ENCODE measurements at regions not wholly inside any gene's neighbourhood (a gene's known extent, or its start where the extent isn't known, plus 50 kb on each side); places are given as distances from the start of the nearest gene placed in this dataset.

DNA sequence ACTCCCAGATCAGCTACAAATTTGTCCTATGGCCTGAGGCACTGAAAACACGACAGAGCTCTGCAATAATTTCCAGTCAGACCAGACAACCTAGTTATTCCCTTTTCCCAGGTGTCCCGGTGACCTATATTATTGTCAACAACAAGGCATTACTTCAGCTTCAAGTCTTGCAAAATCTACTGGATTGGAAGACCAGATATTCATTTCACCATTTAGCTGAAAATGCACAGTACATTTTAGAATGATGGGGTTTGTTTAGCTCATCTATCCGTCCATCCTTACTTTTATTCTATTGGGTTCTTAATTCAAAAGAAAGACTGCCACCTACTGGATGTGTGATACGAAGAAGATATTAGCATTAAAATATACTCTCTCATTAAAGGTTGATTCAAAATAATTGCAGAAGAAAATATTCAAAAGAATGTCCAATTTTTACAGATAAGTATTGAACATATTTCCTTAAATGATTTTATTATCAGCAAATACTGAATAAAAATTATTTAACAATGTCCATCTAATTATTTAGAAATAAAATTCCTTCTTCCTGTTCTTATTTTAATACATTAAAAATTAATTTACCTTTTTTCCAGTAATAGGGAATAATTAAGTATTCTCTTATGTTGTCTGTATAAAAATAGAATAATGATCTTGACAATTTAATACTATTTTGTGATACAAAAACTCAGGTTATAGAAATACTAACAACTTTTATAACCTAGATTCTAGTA is 244.9 kb upstream of the LRIG3 start:
- TF ChIP-seq, protein P1, sequence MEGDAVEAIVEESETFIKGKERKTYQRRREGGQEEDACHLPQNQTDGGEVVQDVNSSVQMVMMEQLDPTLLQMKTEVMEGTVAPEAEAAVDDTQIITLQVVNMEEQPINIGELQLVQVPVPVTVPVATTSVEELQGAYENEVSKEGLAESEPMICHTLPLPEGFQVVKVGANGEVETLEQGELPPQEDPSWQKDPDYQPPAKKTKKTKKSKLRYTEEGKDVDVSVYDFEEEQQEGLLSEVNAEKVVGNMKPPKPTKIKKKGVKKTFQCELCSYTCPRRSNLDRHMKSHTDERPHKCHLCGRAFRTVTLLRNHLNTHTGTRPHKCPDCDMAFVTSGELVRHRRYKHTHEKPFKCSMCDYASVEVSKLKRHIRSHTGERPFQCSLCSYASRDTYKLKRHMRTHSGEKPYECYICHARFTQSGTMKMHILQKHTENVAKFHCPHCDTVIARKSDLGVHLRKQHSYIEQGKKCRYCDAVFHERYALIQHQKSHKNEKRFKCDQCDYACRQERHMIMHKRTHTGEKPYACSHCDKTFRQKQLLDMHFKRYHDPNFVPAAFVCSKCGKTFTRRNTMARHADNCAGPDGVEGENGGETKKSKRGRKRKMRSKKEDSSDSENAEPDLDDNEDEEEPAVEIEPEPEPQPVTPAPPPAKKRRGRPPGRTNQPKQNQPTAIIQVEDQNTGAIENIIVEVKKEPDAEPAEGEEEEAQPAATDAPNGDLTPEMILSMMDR (IDR thresholded peaks at IDR 0.05), result peak; percentile 54; the same call in 1 of the 2 replicates
- TF ChIP-seq SIN3A (IDR thresholded peaks at IDR 0.05; ENCODE audit: borderline replicate concordance, insufficient read depth, low read depth, low read length) (no peak), POLR2AphosphoS5 (IDR thresholded peaks at IDR 0.05; ENCODE audit: low read depth, low read length) (no peak)
- TF ChIP-seq, protein P2, sequence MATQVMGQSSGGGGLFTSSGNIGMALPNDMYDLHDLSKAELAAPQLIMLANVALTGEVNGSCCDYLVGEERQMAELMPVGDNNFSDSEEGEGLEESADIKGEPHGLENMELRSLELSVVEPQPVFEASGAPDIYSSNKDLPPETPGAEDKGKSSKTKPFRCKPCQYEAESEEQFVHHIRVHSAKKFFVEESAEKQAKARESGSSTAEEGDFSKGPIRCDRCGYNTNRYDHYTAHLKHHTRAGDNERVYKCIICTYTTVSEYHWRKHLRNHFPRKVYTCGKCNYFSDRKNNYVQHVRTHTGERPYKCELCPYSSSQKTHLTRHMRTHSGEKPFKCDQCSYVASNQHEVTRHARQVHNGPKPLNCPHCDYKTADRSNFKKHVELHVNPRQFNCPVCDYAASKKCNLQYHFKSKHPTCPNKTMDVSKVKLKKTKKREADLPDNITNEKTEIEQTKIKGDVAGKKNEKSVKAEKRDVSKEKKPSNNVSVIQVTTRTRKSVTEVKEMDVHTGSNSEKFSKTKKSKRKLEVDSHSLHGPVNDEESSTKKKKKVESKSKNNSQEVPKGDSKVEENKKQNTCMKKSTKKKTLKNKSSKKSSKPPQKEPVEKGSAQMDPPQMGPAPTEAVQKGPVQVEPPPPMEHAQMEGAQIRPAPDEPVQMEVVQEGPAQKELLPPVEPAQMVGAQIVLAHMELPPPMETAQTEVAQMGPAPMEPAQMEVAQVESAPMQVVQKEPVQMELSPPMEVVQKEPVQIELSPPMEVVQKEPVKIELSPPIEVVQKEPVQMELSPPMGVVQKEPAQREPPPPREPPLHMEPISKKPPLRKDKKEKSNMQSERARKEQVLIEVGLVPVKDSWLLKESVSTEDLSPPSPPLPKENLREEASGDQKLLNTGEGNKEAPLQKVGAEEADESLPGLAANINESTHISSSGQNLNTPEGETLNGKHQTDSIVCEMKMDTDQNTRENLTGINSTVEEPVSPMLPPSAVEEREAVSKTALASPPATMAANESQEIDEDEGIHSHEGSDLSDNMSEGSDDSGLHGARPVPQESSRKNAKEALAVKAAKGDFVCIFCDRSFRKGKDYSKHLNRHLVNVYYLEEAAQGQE (IDR thresholded peaks at IDR 0.05; ENCODE audit: insufficient read depth in 1 of 2, low read depth in 2 of 2, low read length in 1 of 2), result no peak
